DND-41 (cell line): ENCODE measurements at regions not wholly inside any gene's neighbourhood (a gene's known extent, or its start where the extent isn't known, plus 50 kb on each side); places are given as distances from the start of the nearest gene placed in this dataset.

Source experiments
- EZH2 ChIP-seq: IDR thresholded peaks from 3 replicates; pipeline ENCODE4 v1.6.1; 2012; ENCODE audit warnings: borderline replicate concordance, low read depth, mild to moderate bottlenecking, moderate library complexity, low read length, inconsistent platforms; ENCODE audit not compliant: severe bottlenecking
- TF ChIP-seq, protein P1 (sequence below): IDR thresholded peaks from 2 replicates; pipeline ENCODE4 v1.5.1; 2012; ENCODE audit warnings: borderline replicate concordance, low read length, moderate library complexity, mild to moderate bottlenecking; ENCODE audit not compliant: poor library complexity, severe bottlenecking; ENCODE audit errors: extremely low read depth

DNA sequence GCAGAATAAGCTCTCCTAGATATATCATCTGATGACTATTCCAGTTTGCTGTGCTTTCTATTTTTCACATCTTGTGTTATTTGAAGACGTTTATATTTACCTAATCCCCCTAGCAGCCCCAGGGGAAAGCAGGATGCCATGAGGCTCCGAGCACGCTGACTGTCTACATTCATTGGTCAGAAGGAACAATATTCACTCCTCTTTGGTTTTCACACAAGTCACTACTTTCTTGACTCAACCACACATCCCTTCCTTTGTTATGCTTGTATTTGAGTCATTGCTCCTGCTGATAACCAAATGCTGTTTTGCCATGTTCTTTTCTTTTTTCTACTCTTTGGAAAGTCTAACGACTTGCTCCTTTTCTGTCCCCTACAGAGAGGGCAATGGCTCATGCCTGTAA lies 86.5 kb upstream of the SLC38A2 start:
- TF ChIP-seq, protein P1, sequence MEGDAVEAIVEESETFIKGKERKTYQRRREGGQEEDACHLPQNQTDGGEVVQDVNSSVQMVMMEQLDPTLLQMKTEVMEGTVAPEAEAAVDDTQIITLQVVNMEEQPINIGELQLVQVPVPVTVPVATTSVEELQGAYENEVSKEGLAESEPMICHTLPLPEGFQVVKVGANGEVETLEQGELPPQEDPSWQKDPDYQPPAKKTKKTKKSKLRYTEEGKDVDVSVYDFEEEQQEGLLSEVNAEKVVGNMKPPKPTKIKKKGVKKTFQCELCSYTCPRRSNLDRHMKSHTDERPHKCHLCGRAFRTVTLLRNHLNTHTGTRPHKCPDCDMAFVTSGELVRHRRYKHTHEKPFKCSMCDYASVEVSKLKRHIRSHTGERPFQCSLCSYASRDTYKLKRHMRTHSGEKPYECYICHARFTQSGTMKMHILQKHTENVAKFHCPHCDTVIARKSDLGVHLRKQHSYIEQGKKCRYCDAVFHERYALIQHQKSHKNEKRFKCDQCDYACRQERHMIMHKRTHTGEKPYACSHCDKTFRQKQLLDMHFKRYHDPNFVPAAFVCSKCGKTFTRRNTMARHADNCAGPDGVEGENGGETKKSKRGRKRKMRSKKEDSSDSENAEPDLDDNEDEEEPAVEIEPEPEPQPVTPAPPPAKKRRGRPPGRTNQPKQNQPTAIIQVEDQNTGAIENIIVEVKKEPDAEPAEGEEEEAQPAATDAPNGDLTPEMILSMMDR: no peak
- TF ChIP-seq EZH2: no peak
